SK-N-MC (cell line): ENCODE measurements at regions not wholly inside any gene's neighbourhood (a gene's known extent, or its start where the extent isn't known, plus 50 kb on each side); places are given as distances from the start of the nearest gene placed in this dataset.

ENCODE experiments used
- EZH2 ChIP-seq: fragments of 200-600 bp; sonication (generic); IDR thresholded peaks from one replicate; pipeline ENCODE4 v1.6.1; 2017; ENCODE audit warnings: antibody characterized with exemption
- FOXP2 ChIP-seq: optimal IDR thresholded peaks from 2 replicates; pipeline ENCODE3; 2011; ENCODE audit warnings: mild to moderate bottlenecking, moderate library complexity; ENCODE audit not compliant: insufficient read depth; ENCODE audit errors: extremely low read length, control extremely low read depth
- POLR2AphosphoS5 ChIP-seq: IDR thresholded peaks from 2 replicates; pipeline ENCODE4 v1.6.1; 2012; ENCODE audit warnings: mild to moderate bottlenecking, low read depth, low read length, borderline replicate concordance

DNA sequence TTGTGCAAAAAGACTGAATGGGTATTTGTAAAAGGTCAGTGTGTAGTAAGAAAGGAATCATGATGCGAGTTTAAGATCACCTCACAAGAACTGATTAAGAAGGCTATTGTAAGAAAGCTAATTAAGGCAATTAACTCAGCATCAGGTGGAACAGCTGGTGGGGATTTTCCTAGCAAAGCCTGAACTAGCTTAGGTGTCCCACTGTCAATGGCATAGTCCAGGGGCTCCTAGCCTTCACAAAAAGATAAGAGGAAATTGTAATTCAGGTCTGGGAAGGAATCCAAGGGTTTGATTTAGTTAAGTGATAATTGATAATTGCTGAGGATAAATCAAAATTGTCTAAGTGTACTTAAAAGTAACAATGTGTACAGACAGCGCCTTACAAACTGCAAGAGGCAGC, 901.6 kb downstream of the TUSC7 start:
- TF ChIP-seq POLR2AphosphoS5 (no peak), EZH2 (no peak), FOXP2 (no peak)
